GM12875 (cell line): ENCODE measurements at regions not wholly inside any gene's neighbourhood (a gene's known extent, or its start where the extent isn't known, plus 50 kb on each side); places are given as distances from the start of the nearest gene placed in this dataset.

Experiments
- H3K4me3 ChIP-seq: one replicate; pipeline ENCODE4 v1.5.1; 2011; ENCODE audit warnings: low read depth, low read length, control low read depth
- CTCF ChIP-seq: IDR thresholded peaks from 2 replicates; pipeline ENCODE4 v1.5.1; 2011; ENCODE audit warnings: low read depth, mild to moderate bottlenecking, control low read depth, inconsistent platforms, low read length, moderate library complexity, borderline replicate concordance; ENCODE audit not compliant: insufficient read depth

GRCh38 chr9:94166976-94167346, 82.7 kb downstream of the PTPDC1 start:
- no peak for TF ChIP-seq CTCF
- H3K4me3 ChIP-seq, result peak overlapping the region; percentile 92

GRCh38 chr9:94167376-94167890, 83.2 kb downstream of the PTPDC1 start:
- TF ChIP-seq CTCF, result no peak
- peak overlapping the region; percentile 92 for H3K4me3 ChIP-seq

GRCh38 chr9:94168203-94169000, 84.1 kb downstream of the PTPDC1 start:
- no peak for TF ChIP-seq CTCF

GRCh38 chr9:94169968-94170367, 85.7 kb downstream of the PTPDC1 start:
- no peak overlapping the region for H3K4me3 ChIP-seq

More at GRCh38 chr9:94168203-94169000, 84.1 kb downstream of the PTPDC1 start:
- H3K4me3 ChIP-seq, result peak overlapping the region; percentile 92

GRCh38 chr9:94173632-94174031, 85.5 kb upstream of the ZNF169 start:
- TF ChIP-seq CTCF, result no peak
- no peak overlapping the region for H3K4me3 ChIP-seq

More at GRCh38 chr9:94169968-94170367, 85.7 kb downstream of the PTPDC1 start:
- no peak for TF ChIP-seq CTCF

- H3K4me3 ChIP-seq, result no peak overlapping the region
These were observed 84.9 kb upstream of the ZNF169 start for GRCh38 chr9:94174164-94174563.

More at GRCh38 chr9:94174164-94174563, 84.9 kb upstream of the ZNF169 start:
- TF ChIP-seq CTCF, result no peak
